ENCODE measurements at regions not wholly inside any gene's neighbourhood (a gene's known extent, or its start where the extent isn't known, plus 50 kb on each side); places are given as distances from the start of the nearest gene placed in this dataset.
A peak's percentile ranks its signal among the peaks of the same experiment; 100 is the strongest.

DNA sequence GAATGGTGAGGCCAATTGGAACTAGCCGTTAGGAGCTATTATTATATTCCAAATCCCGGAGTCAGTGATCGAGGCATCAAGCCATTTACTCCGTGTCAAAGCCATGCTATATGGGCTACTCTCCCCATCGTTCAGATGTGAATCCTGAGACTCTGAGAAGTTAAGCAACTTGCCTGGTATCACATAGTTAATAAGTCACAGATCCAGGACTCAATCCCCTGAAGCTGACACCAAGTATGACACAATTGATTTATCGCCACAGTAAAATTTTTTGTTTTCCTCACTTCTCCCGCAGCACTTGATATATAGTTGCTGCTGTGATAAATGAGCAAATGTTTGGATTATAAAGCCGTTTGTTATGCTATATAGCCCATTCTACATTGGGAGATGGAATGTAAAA lies 50.8 kb upstream of the TSHZ2 start:
- no peak for ATAC-seq

DNA sequence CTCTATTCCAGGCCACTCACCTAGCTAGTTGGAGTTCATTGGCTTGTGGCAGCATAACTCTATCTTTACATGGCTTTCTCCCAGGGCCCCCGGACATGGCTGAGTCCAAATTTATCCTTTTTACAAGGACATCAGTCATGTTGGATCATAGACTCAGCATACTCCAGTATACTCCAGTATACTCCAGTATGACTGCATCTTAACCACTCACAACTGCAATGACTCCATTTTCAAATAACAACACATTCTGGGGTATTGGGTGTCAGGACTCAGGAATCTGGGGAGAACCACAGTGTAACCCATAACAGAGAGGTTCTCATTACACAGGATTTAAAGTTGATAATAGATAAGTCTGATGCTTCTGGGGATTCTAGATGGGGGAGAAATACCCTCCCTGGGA lies 53.8 kb upstream of the TSHZ2 start:
- no peak for ATAC-seq

DNA sequence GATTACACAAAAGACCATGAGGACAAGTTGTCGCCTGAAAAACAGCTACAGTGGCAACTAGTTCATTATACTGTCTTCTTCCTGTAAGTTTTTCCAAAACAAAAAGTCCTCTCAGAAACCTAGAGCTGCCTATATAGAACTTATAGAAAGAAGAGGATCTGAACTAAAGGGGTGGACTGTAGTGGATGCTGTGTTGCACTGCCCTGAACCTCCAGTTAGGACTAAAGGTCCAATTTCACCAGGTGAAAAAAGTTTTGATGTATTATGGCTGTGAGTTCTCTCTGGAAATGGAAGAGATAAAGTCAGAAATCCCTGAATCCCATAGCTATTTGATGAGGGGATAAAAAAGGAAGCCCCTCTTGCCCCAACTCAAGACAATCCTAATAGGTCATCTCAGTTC lies 56.6 kb upstream of the TSHZ2 start:
- ATAC-seq = no peak

DNA sequence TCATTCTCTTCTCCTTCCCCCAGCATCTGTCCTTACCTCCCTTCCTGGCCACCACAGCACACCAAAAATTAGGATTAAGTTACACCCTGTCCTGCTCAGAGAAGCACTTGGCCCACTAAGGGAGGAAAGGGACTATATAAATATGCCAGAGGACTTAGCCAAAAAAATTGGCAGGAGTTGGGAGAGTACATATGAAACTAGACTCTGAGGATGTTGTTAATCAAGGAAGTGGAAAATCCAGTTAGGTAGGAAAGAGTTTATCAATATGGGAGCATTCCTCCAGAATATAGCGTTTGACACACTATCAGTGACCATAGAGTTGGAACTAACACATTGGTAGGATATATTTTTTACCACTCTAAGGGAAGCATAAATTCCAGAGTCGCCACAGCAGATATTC lies 57.3 kb upstream of the TSHZ2 start:
- no peak for ATAC-seq

DNA sequence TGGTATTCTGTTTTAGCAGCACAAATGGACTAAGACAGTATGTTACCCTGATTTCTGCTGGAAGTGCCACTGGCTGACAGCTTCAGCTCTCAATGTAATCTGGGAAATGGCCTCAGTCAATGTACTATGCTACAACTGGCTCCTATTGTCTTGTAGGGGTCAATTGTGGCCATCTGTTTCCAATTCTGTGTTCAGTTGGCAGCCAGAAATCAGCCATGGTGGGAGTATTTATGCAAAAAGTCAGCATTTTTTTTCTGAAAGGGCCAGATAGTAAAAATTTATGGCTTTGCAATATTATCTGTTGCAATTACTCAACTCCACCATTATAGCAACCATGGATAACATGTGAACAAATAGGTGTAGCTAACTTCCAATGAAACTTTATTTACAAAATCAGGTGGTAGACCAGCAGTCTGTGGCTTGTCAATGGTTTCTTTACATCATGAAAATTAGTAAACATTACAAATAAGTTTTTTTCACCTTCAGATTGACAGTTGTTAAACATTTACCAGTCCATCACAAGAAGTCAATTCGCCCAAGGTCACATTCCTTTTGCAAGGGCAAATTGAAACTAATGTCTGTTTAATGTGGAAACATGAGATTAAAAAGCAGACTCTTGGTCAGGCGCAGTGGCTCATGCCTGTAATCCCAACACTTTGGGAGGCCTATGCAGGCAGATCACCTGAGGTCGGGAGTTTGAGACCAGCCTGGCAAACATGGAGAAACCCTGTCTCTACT lies 58.3 kb upstream of the TSHZ2 start:
- ATAC-seq = no peak

DNA sequence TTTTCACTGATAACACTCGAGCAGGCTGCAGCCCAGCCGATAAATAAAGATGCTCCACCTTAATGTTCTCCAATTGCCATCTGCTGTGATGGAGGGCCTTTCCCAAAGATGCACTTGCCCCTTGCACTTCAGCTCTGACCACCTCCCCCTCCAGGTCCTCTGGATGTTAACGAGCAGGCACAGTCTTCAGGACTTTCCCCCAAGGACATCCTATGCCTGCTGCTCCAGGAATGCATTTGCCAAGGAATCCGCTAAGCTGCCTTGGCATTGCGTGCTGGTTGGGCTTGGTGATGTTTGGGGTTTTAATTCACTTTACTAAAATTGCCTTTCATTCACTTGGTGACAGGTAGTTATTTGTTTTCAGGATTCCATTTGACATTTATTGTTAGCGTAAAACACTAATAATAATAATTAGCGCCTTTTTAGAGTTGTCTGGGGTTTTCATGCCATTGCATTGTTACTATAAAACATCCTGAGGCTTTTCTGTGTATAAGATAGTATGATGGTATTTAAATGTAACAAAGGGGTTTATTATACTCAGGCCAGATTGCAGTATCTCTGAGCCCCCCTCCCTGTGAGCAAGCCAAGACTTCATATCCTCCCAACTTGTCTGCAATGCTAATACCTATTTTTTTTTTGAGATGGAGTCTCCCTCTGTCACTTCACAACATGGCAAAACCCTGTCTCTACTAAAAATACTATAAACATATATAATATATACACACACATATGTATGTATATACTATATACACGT lies 66.7 kb upstream of the TSHZ2 start:
- no peak for ATAC-seq

DNA sequence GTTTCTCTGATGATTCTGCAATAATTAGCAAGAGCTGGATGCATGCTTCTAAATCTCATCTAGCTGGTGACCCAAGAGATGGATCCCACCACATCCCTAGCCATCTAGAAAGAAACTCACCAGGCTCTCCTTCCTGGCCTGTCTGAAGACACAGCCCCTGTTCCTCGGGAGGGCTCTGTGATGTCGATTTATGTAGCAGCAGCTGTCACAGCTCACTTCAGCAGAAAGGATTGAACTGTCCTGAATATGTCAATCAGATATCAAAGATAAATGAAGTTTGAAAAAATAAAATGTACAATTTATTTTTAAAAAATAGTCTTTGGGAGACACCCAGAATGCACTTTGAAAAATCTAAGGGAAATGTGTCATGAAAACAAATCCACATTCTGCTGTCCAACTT lies 67.3 kb upstream of the TSHZ2 start:
- no peak for ATAC-seq

DNA sequence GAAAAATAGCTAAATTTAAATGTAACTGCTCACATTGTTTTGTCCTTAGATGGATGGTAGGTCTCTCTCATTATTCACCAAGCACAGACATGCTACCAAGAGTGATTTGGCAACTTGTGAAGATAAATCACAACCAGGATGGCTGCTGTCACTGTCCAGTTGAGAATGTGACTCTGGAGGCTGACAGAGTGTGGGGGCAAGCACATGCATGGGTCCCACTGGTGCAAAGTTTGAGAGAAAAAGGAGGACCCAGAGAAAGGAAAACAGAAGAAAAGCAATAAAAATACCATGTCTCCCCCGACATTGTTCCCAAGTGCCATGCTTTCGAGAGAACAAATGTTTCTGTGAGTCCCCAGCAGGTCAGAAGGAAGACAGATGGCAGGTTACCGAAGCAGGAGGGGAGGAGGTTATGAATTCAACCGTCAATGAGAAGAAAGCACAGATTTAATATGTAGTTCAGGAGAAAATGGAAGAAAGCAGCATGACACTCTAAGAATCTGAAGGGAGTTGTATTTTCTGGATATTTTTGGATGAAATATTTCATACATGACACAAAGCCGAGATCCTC lies 73.0 kb upstream of the TSHZ2 start:
- no peak for ATAC-seq

DNA sequence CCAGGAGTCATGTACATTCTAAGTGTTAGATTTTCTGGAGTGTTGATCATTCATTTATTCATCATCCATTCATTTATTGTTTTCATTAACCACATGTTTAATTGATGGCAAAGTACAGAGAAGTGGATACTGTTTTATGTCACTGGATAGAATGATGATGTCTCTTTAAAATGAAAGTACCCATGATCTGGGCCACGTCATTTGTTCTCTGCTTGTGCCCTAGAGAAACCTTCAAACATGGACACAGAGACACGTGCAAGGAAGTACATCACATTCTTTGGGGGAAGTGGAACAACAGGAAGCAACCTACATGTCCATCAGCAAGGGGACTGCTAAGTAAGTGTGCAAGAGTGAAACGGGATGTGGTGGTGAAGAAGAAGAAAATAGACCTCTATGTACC lies 75.8 kb upstream of the TSHZ2 start:
- ATAC-seq = no peak

DNA sequence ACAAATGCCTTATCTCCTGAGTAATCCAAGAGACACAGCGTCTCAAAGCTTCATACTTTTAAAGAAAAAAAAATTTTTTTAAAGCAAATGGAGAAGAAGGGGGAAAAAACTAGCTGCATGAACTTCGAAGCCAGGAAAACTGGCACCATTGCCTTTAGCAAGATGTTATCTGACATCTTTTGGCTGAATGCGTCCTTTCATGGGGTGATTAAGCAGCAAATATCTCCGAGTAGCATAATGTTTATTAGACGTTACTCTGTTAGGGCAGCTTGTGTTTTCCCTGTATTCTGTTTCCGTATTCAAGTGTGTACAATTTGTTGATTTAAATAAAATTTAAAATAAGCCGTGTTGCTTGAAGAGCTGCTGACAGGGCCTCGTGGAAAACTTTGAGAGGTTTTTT lies 76.5 kb upstream of the TSHZ2 start:
- ATAC-seq = no peak

DNA sequence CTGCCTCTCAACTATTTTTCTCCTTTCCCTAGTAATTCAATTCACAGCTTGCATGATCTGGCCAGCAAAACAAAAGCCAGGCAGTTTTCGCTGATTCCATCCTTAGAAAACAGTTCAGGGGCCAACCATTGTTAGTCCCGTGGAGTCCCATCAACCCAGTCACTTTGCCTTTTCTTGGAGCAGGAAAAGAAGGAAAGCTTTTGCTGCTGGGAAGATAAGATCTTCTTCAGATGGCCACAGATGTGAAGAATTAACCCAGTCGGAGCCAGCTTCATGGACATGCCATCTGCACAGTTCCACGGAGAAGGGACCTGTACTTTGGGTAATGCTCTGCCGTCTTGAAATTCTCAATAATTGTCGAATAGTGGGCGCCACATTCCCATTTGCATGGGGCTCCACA lies 76.9 kb upstream of the TSHZ2 start:
- ATAC-seq = no peak

DNA sequence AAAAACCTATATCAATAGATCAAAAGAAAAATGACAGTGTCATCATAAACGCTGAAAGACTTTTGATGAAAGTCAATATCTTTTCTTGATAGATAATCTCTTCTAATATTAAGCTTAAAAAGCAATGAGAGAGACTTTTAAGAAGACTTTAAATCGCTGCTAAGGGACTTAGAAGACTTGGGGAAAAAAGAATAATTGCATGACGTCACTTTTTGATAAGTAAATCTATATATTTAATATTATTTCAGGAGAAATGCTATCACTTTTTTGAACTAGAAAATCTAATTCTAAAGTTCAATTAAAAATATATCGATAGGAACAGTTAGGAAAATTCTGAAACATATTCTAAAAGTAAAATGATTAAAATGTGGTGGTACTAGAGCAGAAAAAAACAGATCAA lies 78.7 kb upstream of the TSHZ2 start:
- ATAC-seq = no peak

DNA sequence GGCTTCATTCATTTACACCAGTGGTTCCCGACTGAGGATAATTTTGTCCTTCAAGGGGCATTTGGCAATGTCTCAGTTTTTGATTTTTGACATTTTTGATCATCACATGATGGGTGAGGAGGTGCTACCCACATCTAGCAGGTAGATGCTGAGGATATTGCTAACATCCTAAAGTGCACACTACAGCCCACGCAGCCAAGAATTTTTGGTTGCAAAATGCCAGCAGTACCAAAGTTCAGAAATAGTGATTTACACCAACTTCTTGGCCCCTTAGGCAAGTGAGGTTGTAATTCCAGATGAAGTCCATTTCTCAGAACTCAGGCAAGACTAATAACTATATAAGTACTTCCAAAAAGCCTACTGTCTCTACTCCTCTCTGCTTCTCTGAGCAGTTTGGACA lies 80.1 kb upstream of the TSHZ2 start:
- ATAC-seq = no peak

DNA sequence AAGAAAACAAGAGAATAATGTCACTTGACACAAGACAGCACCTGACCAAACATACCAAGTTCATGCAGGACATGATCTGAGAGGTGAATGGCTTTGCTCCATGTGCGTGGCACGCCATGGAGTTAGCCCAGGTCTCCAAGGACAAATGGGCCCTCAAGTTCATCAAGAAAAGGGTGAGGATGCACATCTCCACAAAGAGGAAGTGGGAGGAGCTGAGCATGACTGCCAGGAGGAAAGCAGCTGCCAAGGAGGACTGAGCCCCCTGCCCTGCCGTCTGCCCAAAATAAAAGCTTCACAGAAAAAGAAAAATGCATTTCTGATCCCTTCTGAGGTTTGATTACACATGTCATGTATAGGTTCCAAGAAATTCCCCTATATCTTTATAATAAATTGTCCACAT lies 82.0 kb upstream of the TSHZ2 start:
- no peak for ATAC-seq

DNA sequence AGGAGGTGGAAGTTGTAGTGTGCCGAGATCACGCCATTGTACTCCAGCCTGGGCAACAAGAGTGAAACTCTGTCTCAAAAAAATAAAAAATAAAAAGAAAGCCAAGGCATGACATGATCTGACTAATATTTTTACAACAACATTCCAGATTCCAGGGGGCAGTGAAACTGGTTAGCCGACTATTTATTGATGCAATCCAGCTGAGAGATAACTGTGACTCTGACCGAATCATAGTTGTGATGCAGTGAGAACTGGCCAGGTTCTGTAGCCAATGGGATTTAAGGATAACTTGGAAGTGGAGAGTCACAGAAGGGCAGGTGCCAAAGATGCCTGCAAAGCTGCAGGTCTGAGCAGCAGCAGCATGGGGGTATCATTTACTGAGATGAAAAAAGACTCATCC lies 82.9 kb upstream of the TSHZ2 start:
- no peak for ATAC-seq

DNA sequence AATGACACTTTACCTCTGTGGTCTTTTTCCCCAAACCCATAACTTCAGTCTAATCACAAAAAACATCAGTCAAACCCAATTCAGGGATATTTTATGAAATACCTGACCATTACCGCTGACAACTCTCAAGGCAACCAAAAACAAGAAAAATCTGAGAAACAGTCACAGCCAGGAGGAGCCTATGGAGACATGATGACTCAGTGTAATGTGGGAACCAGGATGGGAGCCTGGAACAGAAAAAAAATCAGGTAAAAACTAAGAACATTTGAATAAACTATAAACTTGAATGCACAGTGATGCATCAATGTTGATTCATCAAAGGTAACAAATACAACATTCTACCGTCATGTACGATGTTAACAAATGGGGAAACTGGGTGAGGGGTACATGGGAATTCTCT lies 84.1 kb upstream of the TSHZ2 start:
- ATAC-seq = no peak

DNA sequence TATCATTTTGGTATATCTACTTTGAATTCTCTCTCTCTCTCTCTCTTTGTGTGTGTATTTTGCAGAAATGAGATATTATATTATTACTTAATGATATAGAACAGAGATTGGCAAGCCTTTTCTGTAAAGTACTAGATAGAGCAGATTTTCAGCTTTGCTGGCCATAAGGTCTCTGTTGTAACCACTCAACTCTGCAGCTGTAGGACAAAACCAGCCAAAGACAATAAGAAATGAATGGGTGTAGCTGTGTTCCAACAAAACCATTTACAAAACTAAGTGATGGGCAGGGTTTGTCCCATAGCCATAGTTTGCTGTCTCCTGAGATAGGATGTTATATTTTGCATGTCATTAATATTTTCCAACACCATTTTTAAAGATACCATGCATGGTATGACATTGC lies 91.2 kb upstream of the TSHZ2 start:
- ATAC-seq = no peak

DNA sequence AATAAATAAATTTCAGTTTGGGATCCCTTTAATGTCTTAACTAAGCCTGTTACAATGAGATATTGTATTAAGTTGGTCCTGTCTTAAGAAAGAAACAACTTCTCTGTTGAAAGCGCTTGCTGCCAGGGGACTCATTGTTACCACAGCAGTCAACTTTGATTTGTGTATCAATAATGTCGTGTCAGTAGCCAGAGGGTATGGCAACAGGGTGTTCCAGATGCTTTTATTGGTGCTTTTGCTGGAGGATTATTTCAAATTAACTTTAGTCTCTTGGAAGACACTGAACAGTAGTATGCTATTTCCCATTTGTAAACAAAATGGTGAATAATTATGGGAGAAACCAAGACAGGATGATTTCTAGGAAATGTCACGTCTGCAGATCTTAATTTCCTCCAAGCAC lies 91.9 kb upstream of the TSHZ2 start:
- ATAC-seq = no peak

DNA sequence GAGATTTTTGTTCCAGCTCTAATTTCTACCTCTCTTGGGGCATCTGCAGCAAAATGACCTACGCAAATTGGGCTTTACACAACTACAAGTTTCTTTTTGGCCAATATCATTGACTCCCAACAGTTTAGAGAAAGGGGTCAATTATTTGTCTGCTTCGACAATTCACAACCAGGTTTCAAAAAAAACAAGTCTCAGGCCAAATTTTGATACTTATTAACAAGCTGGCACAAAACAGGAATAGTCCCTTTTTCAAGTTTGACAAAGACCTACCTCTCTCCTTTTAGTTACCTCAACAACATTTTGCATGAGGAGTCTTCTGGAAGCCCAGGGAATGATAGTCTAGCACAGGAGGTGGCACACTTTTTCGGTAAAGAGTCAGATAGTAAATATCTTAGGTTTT lies 97.9 kb upstream of the TSHZ2 start:
- ATAC-seq = no peak

DNA sequence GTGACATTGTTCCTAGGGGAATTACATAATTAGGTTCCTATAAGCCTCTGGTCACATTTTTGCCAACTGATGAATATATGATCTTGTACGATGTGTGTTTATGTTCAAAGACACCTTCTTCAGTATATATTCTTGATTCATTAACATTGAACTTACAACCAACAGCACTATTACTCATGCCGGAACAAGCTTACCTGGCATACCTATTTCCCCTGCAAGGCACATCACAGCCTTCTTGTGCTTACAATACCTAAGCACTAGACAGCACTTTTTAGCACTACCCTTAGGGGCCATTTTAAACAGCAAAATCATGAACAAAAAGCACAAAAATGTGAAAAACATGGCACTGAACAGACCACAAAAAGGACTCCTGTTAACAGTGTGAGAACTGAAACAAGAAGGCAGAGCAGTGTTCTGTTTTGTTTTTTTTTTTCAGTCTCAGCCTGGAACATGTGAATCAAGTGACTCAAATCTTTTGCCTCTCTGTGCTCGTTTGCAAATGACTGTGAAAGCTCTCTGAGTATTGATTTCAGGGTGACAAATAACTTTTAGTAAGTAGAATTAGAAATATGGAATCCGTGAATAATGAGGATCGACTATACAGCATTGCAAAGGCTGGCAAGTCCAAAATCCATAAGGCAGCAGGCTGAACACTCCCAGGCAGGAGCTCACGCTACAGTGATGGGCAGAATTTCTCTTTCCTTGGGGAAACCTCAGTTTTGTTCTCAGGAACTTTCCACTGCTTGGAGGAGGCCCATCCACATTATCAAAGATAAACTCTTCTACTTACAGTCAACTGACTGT lies 102.3 kb upstream of the TSHZ2 start:
- peak in 1 of 2 donors; percentile 30 for ATAC-seq

DNA sequence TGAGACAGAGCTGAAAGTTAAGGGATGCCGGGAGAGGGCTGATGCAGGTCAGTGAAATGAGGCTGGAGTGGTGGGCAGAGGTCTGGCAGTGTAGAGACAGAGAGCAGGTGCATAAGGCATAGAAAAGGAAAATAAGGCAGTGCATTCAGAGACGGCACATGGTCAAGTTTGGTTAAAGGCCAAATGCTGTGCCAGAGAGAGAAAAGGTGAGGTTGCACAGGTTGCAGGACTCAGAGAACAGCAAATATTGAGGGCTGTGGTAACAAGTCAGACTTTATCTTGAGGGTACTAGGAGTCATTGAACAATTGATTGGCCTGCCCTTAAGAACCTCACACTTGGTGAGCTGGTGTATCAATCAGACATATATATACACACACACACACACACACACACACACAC lies 102.9 kb upstream of the TSHZ2 start:
- no peak for ATAC-seq

DNA sequence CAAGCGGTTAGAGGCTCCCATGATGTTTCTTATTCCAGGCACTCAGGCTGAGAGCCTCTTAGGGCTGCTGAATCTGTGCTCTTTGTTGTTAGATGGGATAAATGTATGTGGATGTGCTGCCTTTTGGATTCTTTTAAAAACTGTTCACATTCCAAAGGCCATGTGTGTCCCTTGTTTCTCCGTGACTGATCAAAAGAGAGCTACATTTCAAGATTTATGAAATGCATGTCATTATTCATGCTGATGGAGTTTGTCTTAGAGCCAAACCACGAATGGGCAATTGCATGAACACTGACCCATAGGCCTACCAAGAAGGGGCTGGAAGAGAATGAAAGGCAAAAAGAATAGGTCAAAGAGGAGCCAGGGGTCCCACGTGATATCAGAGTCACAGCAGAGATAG lies 104.9 kb upstream of the TSHZ2 start:
- no peak for ATAC-seq

DNA sequence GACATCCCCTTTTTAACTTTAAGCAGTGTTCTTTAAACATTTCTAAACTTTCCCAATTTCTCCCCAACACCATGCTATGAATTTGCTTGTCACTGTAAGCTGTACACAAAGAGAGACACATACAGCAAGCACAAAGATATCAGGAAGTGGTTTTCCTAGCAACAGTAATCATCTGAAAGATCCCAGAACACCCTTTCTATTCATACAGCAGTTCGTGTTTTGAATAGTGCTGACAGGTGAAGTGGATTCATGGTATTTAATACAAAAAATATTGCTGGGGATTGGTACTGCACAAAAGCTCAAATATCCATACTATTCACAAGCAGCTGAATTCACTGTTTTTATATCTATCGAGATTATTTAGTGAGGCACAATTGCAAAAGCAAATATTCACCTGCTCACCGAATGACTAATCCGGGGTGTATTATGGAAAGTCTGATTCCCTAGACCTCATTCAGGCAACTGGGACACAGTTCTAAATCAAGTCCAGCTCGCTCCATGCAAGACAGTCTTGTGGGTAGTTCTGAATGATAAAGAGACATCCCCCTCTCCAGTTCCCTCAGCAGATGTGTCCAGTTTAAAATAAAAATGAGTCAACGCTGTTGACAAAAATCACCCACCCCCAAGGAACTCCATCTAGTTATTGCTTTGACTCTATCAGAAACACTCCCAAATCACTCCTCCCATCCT lies 107.1 kb upstream of the TSHZ2 start:
- ATAC-seq = no peak

Data from activated CD4-positive, CD25-positive, alpha-beta regulatory T cell treated with anti-CD3 and anti-CD28 coated beads, Interleukin-2, amount 50 U/mL, for 24 hours (primary cell).